ENCODE measurements at regions not wholly inside any gene's neighbourhood (a gene's known extent, or its start where the extent isn't known, plus 50 kb on each side); places are given as distances from the start of the nearest gene placed in this dataset.

- Histone ChIP-seq H3K27me3 (ENCODE audit: insufficient read depth, low read depth) (no peaks in the 10 kb centered on the region), H3F3A (ENCODE audit: insufficient read depth, low read depth) (no peaks in the 10 kb centered on the region), H4K20me1 (ENCODE audit: insufficient read depth) (no peaks in the 10 kb centered on the region), H3K4me1 (replicated peaks; ENCODE audit: insufficient read depth) (no peaks in the 10 kb centered on the region), H3K9me2 (ENCODE audit: insufficient read depth) (no peaks in the 10 kb centered on the region; the same call in 1 of the 2 replicates), H2AFZ (no peak overlapping the region), H3K27ac (no peak overlapping the region), H3K79me2 (ENCODE audit: low read depth) (no peaks in the 10 kb centered on the region), H3K36me3 (ENCODE audit: low read depth) (no peaks in the 10 kb centered on the region), H3K4me2 (no peak overlapping the region), H3K4me3 (no peak overlapping the region), H3K9me3 (ENCODE audit: insufficient read depth, low read depth) (no peaks in the 10 kb centered on the region)
- intact Hi-C loops (cut with micrococcal nuclease; ENCODE audit: unreplicated experiment), result no loop called here
- ChIA-PET POLR2A (ENCODE audit: unreplicated experiment) (no interaction called here), CTCF (no interaction called here)
- TF ChIP-seq, protein P1, sequence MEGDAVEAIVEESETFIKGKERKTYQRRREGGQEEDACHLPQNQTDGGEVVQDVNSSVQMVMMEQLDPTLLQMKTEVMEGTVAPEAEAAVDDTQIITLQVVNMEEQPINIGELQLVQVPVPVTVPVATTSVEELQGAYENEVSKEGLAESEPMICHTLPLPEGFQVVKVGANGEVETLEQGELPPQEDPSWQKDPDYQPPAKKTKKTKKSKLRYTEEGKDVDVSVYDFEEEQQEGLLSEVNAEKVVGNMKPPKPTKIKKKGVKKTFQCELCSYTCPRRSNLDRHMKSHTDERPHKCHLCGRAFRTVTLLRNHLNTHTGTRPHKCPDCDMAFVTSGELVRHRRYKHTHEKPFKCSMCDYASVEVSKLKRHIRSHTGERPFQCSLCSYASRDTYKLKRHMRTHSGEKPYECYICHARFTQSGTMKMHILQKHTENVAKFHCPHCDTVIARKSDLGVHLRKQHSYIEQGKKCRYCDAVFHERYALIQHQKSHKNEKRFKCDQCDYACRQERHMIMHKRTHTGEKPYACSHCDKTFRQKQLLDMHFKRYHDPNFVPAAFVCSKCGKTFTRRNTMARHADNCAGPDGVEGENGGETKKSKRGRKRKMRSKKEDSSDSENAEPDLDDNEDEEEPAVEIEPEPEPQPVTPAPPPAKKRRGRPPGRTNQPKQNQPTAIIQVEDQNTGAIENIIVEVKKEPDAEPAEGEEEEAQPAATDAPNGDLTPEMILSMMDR (conservative IDR thresholded peaks at IDR 0.05), result no peak
- TF ChIP-seq EZH2 (IDR thresholded peaks at IDR 0.05; ENCODE audit: low read depth), result no peak
- DNase-seq, result no peak
- BruUV-seq (replicated peaks), result no TSS peak
These were observed 289.9 kb upstream of the ATP11B start for GRCh38 chr3:182503401-182503800.

GRCh38 chr3:182508919-182509711 lies 284.2 kb upstream of the ATP11B start:
- no peak overlapping the region for H3K4me2 ChIP-seq
- intact Hi-C loops (cut with micrococcal nuclease; ENCODE audit: unreplicated experiment), result no loop called here
- CTCF ChIA-PET, result interaction anchor here (0.6 kb wide), 1 partner anchor 57 kb away, joined by 6 read pairs; no protein-coding TSS in a partner anchor

DNA sequence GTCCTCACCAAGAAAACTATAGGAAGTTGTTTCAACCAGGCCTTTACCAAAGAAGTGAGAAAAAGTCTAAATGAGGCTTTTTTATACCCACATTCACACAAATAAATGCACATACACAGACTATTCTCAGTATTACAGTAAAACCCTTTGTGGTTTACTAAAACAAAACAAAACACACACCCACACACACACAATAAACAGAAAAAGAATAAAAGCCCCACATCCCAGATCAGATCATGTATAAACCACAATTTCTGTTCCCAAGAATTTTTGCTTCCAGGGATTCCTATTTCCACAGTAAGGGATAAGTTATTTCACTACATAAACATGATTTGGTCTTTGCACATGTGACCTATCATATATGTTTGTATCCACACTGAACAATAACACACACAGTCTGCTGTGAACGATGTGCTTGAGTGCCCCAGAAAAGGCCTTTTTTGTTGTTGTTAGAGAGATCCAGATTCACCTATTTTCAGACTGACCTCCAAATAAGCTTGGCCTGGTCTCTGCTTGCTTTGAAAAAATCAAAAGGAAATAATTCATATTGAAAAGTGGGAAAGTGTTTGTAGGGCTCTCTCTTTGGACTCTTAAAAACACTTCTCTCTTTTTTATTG lies 283.4 kb upstream of the ATP11B start:
- no peaks in the 10 kb centered on the region for H3K9me3 ChIP-seq (ENCODE audit: insufficient read depth, low read depth)
- H3K4me2 ChIP-seq, result no peak overlapping the region
- H3K4me3 ChIP-seq, result no peak overlapping the region
- no peak overlapping the region for H3K27ac ChIP-seq
- H3K27me3 ChIP-seq (ENCODE audit: insufficient read depth, low read depth), result no peaks in the 10 kb centered on the region
- no peak overlapping the region for H2AFZ ChIP-seq
- POLR2A ChIA-PET (ENCODE audit: unreplicated experiment), result no interaction called here
- H4K20me1 ChIP-seq (ENCODE audit: insufficient read depth), result no peaks in the 10 kb centered on the region
- H3K79me2 ChIP-seq (ENCODE audit: low read depth), result no peaks in the 10 kb centered on the region
- no TSS peak for BruUV-seq (replicated peaks)
- DNase-seq, result no peak
- no peaks in the 10 kb centered on the region; the same call in 1 of the 2 replicates for H3K9me2 ChIP-seq (ENCODE audit: insufficient read depth)
- H3K4me1 ChIP-seq (replicated peaks; ENCODE audit: insufficient read depth), result no peaks in the 10 kb centered on the region
- H3F3A ChIP-seq (ENCODE audit: insufficient read depth, low read depth), result no peaks in the 10 kb centered on the region
- TF ChIP-seq EZH2 (IDR thresholded peaks at IDR 0.05; ENCODE audit: low read depth), result no peak
- TF ChIP-seq, protein P1 (conservative IDR thresholded peaks at IDR 0.05), result no peak
- CTCF ChIA-PET, result interaction anchor here (0.6 kb wide), 1 partner anchor 58 kb away, joined by 6 read pairs; no protein-coding TSS in a partner anchor
- no peaks in the 10 kb centered on the region for H3K36me3 ChIP-seq (ENCODE audit: low read depth)
- intact Hi-C loops (cut with micrococcal nuclease; ENCODE audit: unreplicated experiment), result no loop called here

More at GRCh38 chr3:182508919-182509711, 284.2 kb upstream of the ATP11B start:
- no peaks in the 10 kb centered on the region for H3K4me1 ChIP-seq (replicated peaks; ENCODE audit: insufficient read depth)
- BruUV-seq (replicated peaks), result no TSS peak
- H3K9me3 ChIP-seq (ENCODE audit: insufficient read depth, low read depth), result no peaks in the 10 kb centered on the region
- no peaks in the 10 kb centered on the region for H3K36me3 ChIP-seq (ENCODE audit: low read depth)
- DNase-seq, result no peak
- H3K27ac ChIP-seq, result no peak overlapping the region
- no peak overlapping the region for H2AFZ ChIP-seq
- no peaks in the 10 kb centered on the region for H4K20me1 ChIP-seq (ENCODE audit: insufficient read depth)
- no peaks in the 10 kb centered on the region; the same call in 1 of the 2 replicates for H3K9me2 ChIP-seq (ENCODE audit: insufficient read depth)
- no peaks in the 10 kb centered on the region for H3K79me2 ChIP-seq (ENCODE audit: low read depth)
- H3K4me3 ChIP-seq, result no peak overlapping the region
- no peaks in the 10 kb centered on the region for H3F3A ChIP-seq (ENCODE audit: insufficient read depth, low read depth)
- TF ChIP-seq EZH2 (IDR thresholded peaks at IDR 0.05; ENCODE audit: low read depth), result no peak
- TF ChIP-seq, protein P1 (conservative IDR thresholded peaks at IDR 0.05), result no peak
- H3K27me3 ChIP-seq (ENCODE audit: insufficient read depth, low read depth), result no peaks in the 10 kb centered on the region
- POLR2A ChIA-PET (ENCODE audit: unreplicated experiment), result no interaction called here

Data from PC-9 (cell line).